ENCODE measurements at regions not wholly inside any gene's neighbourhood (a gene's known extent, or its start where the extent isn't known, plus 50 kb on each side); places are given as distances from the start of the nearest gene placed in this dataset.
"Not testable (repeated sequence)": the region's sequence is repeated elsewhere in the genome, so short reads cannot be mapped to it uniquely, and the experiment has no call there.

- no peaks in the 10 kb centered on the region for H3K27me3 Mint-ChIP-seq (ENCODE audit: low read depth in 3 of 3)
- no peaks in the 10 kb centered on the region for H3K36me3 Mint-ChIP-seq
- peaks cover 9 to 25% (median 12%) of the 10 kb centered on the region in 6 donors for H3K9me3 Mint-ChIP-seq
- DNase-seq: no peak
- H3K4me1 Mint-ChIP-seq: no peaks in the 10 kb centered on the region
- H3K4me3 Mint-ChIP-seq: no peak overlapping the region
- no peak overlapping the region for H3K27ac Mint-ChIP-seq
These were observed 147.4 kb upstream of the PGR start for GRCh38 chr11:101277036-101277435.

- DNase-seq: no peak
- Mint-ChIP-seq H3K9me3 (peaks cover 11 to 38% (median 19%) of the 10 kb centered on the region in 6 donors), H3K4me1 (no peaks in the 10 kb centered on the region), H3K27me3 (ENCODE audit: low read depth in 3 of 3) (no peaks in the 10 kb centered on the region), H3K27ac (no peak overlapping the region), H3K36me3 (no peaks in the 10 kb centered on the region), H3K4me3 (no peak overlapping the region)
These were observed 140.5 kb upstream of the PGR start for GRCh38 chr11:101269990-101270660.

GRCh38 chr11:101269390-101269789 is 139.8 kb upstream of the PGR start:
- no peak for DNase-seq
- Mint-ChIP-seq H3K9me3 (peaks cover 17 to 40% (median 19%) of the 10 kb centered on the region in 6 donors), H3K36me3 (no peaks in the 10 kb centered on the region), H3K27me3 (ENCODE audit: low read depth in 3 of 3) (no peaks in the 10 kb centered on the region), H3K4me3 (no peak overlapping the region), H3K27ac (no peak overlapping the region), H3K4me1 (no peaks in the 10 kb centered on the region)

GRCh38 chr11:101267654-101268053 is 138.0 kb upstream of the PGR start:
- peaks cover 13 to 40% (median 20%) of the 10 kb centered on the region in 6 donors for H3K9me3 Mint-ChIP-seq
- H3K4me1 Mint-ChIP-seq: no peaks in the 10 kb centered on the region
- H3K4me3 Mint-ChIP-seq: no peak overlapping the region
- no peak for DNase-seq
- no peak overlapping the region for H3K27ac Mint-ChIP-seq
- H3K27me3 Mint-ChIP-seq (ENCODE audit: low read depth in 3 of 3): no peaks in the 10 kb centered on the region
- no peaks in the 10 kb centered on the region for H3K36me3 Mint-ChIP-seq

GRCh38 chr11:101264306-101264705 is 134.7 kb upstream of the PGR start:
- DNase-seq: no peak
- Mint-ChIP-seq H3K4me1 (no peaks in the 10 kb centered on the region), H3K27me3 (ENCODE audit: low read depth in 3 of 3) (no peaks in the 10 kb centered on the region), H3K36me3 (no peaks in the 10 kb centered on the region), H3K4me3 (no peak overlapping the region), H3K27ac (no peak overlapping the region), H3K9me3 (peaks cover 5 to 21% (median 17%) of the 10 kb centered on the region in 6 donors)

- no peaks in the 10 kb centered on the region for H3K36me3 Mint-ChIP-seq
- no peaks in the 10 kb centered on the region for H3K4me1 Mint-ChIP-seq
- no peak for DNase-seq
- no peak overlapping the region for H3K4me3 Mint-ChIP-seq
- H3K9me3 Mint-ChIP-seq: peaks cover 0 to 18% (median 13%) of the 10 kb centered on the region in 6 donors
- no peak overlapping the region for H3K27ac Mint-ChIP-seq
- no peaks in the 10 kb centered on the region for H3K27me3 Mint-ChIP-seq (ENCODE audit: low read depth in 3 of 3)
These were observed 133.4 kb upstream of the PGR start for GRCh38 chr11:101262995-101263394.

- Mint-ChIP-seq H3K4me1 (no peaks in the 10 kb centered on the region), H3K27ac (no peak overlapping the region), H3K9me3 (peaks cover 0 to 18% (median 8%) of the 10 kb centered on the region in 6 donors), H3K36me3 (no peaks in the 10 kb centered on the region), H3K27me3 (ENCODE audit: low read depth in 3 of 3) (no peaks in the 10 kb centered on the region), H3K4me3 (no peak overlapping the region)
- no peak for DNase-seq
These were observed 132.6 kb upstream of the PGR start for GRCh38 chr11:101262258-101262657.

- no peak for DNase-seq
- no peak overlapping the region for H3K4me3 Mint-ChIP-seq
- H3K36me3 Mint-ChIP-seq: no peaks in the 10 kb centered on the region
- H3K27me3 Mint-ChIP-seq (ENCODE audit: low read depth in 3 of 3): peaks cover 0 to 1% (median 0%) of the 10 kb centered on the region in 3 donors
- H3K9me3 Mint-ChIP-seq: peaks cover 0 to 34% (median 7%) of the 10 kb centered on the region in 6 donors
- H3K27ac Mint-ChIP-seq: no peak overlapping the region
- H3K4me1 Mint-ChIP-seq: no peaks in the 10 kb centered on the region
These were observed 125.4 kb upstream of the PGR start for GRCh38 chr11:101255036-101255435.

GRCh38 chr11:101254037-101254436 is 124.4 kb upstream of the PGR start:
- no peaks in the 10 kb centered on the region for H3K36me3 Mint-ChIP-seq
- H3K4me1 Mint-ChIP-seq: no peaks in the 10 kb centered on the region
- no peak overlapping the region for H3K4me3 Mint-ChIP-seq
- no peak for DNase-seq
- H3K27ac Mint-ChIP-seq: no peak overlapping the region
- peaks cover 0 to 1% (median 0%) of the 10 kb centered on the region in 3 donors for H3K27me3 Mint-ChIP-seq (ENCODE audit: low read depth in 3 of 3)
- peaks cover 0 to 34% (median 8%) of the 10 kb centered on the region in 6 donors for H3K9me3 Mint-ChIP-seq

- H3K4me3 Mint-ChIP-seq, H3K4me1 Mint-ChIP-seq: not testable (repeated sequence)
These were observed 116.0 kb upstream of the PGR start for GRCh38 chr11:101245635-101246034.

GRCh38 chr11:101245081-101245480 is 115.5 kb upstream of the PGR start:
- not testable (repeated sequence) for H3K4me3 Mint-ChIP-seq; H3K4me1 Mint-ChIP-seq; H3K36me3 Mint-ChIP-seq; H3K27ac Mint-ChIP-seq; H3K27me3 Mint-ChIP-seq (ENCODE audit: low read depth in 3 of 3); DNase-seq
- H3K9me3 Mint-ChIP-seq: peaks cover 11 to 35% (median 20%) of the 10 kb centered on the region in 6 donors

More at GRCh38 chr11:101245635-101246034, 116.0 kb upstream of the PGR start:
- not testable (repeated sequence) for H3K27ac Mint-ChIP-seq; DNase-seq; H3K27me3 Mint-ChIP-seq (ENCODE audit: low read depth in 3 of 3); H3K36me3 Mint-ChIP-seq
- H3K9me3 Mint-ChIP-seq: peaks cover 8 to 39% (median 19%) of the 10 kb centered on the region in 6 donors

GRCh38 chr11:101241160-101241795 is 111.7 kb upstream of the PGR start:
- H3K4me3 Mint-ChIP-seq: no peak overlapping the region
- no peak for DNase-seq
- no peak overlapping the region for H3K27ac Mint-ChIP-seq
- peaks cover 11 to 44% (median 18%) of the 10 kb centered on the region in 6 donors for H3K9me3 Mint-ChIP-seq
- no peaks in the 10 kb centered on the region for H3K4me1 Mint-ChIP-seq
- H3K36me3 Mint-ChIP-seq: peaks cover 0 to 4% (median 0%) of the 10 kb centered on the region in 3 donors
- H3K27me3 Mint-ChIP-seq (ENCODE audit: low read depth in 3 of 3): peaks cover 0 to 1% (median 0%) of the 10 kb centered on the region in 3 donors

GRCh38 chr11:101231207-101231834 is 101.7 kb upstream of the PGR start:
- not testable (repeated sequence) for DNase-seq; H3K4me1 Mint-ChIP-seq; H3K27ac Mint-ChIP-seq; H3K27me3 Mint-ChIP-seq (ENCODE audit: low read depth in 3 of 3); H3K4me3 Mint-ChIP-seq; H3K36me3 Mint-ChIP-seq
- peaks cover 20 to 52% (median 33%) of the 10 kb centered on the region in 6 donors for H3K9me3 Mint-ChIP-seq

GRCh38 chr11:101226617-101227016 is 97.0 kb upstream of the PGR start:
- DNase-seq: no peak
- H3K4me1 Mint-ChIP-seq: no peaks in the 10 kb centered on the region
- H3K4me3 Mint-ChIP-seq: no peak overlapping the region
- peaks cover 0 to 3% (median 0%) of the 10 kb centered on the region in 3 donors for H3K27me3 Mint-ChIP-seq (ENCODE audit: low read depth in 3 of 3)
- peaks cover 0 to 6% (median 4%) of the 10 kb centered on the region in 3 donors for H3K36me3 Mint-ChIP-seq
- H3K9me3 Mint-ChIP-seq: peaks cover 17 to 71% (median 32%) of the 10 kb centered on the region in 6 donors
- no peak overlapping the region for H3K27ac Mint-ChIP-seq

All from immature natural killer cell (primary cell).